Prostate gland (tissue), 2 donors: ENCODE measurements at regions not wholly inside any gene's neighbourhood (a gene's known extent, or its start where the extent isn't known, plus 50 kb on each side); places are given as distances from the start of the nearest gene placed in this dataset.

Experiments
- CTCF ChIP-seq, 4 experiments: fragments of 200-600 bp in 2 of 4; fragments of 450-650 bp in 2 of 4; sonication (generic) in 2 of 4; IDR thresholded peaks; 1 replicate in 3 of 4; 2 replicates in 1 of 4; pipeline ENCODE4 v1.5.1; 2016 to 2019; ENCODE audit warnings: antibody characterized with exemption in 4 of 4, mild to moderate bottlenecking in 2 of 4, moderate library complexity in 2 of 4
- POLR2A ChIP-seq: fragments of 450-650 bp; IDR thresholded peaks from one replicate; pipeline ENCODE4 v1.6.1; 2016; ENCODE audit warnings: antibody characterized with exemption, mild to moderate bottlenecking
- POLR2AphosphoS5 ChIP-seq: sonication (generic); formaldehyde crosslinking; IDR thresholded peaks from one replicate; pipeline ENCODE4 v1.6.1; 2017; ENCODE audit warnings: antibody characterized with exemption

DNA sequence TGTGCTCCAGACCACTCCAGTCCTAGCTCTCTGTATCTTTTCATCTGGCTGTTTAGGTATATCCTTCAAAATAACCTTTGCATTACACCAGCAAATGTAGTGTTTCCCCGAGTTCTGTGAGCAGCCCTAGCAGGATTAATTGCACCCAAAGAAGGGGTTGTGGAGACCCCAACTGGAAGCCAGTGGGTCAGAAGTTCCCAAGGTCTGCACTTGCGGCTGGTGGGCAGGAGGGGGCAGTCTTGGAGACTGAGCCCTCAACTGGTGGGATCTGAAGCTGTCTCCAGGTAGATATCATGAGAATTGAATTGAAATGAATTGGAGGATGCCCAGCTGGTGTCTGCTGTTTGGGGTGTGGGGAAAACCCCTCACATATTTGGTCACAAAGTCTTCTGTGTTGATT, 1485.3 kb upstream of the TENM3 start:
- TF ChIP-seq CTCF (IDR thresholded peaks at IDR 0.05) (no peak), POLR2A (no peak), POLR2AphosphoS5 (no peak)
